Activated CD4-positive, alpha-beta T cell treated with anti-CD3 and anti-CD28 coated beads, Interleukin-2, amount 10 ng/mL, durations not matched to agents 7 days and 5 days (primary cell): ENCODE measurements at regions not wholly inside any gene's neighbourhood (a gene's known extent, or its start where the extent isn't known, plus 50 kb on each side); places are given as distances from the start of the nearest gene placed in this dataset.

Experiments used
- CTCF ChIA-PET: fragments of 350-600 bp; sonication (Branson Sonifier 250); formaldehyde crosslinking; loops from one replicate; lab custom pipeline; 2021; ENCODE audit warnings: antibody characterized with exemption; lab: Charles Lee
- POLR2A ChIA-PET: fragments of 350-600 bp; sonication (Branson Sonifier 250); formaldehyde crosslinking; loops from one replicate; lab custom pipeline; 2021; ENCODE audit warnings: antibody characterized with exemption; lab: Charles Lee
- DNase-seq: peaks from one replicate; pipeline ENCODE4 v3.0.0-alpha.2; 2020
- H3K27ac Mint-ChIP-seq: one replicate; pipeline ENCODE4 v1.8.0; 2021; ENCODE audit warnings: mild to moderate bottlenecking, moderate library complexity, mixed read lengths
- H3K27me3 Mint-ChIP-seq: one replicate; pipeline ENCODE4 v1.8.0; 2021; ENCODE audit warnings: mixed read lengths
- H3K36me3 Mint-ChIP-seq: one replicate; pipeline ENCODE4 v1.8.0; 2021; ENCODE audit warnings: low read depth, mixed read lengths
- H3K4me1 Mint-ChIP-seq: one replicate; pipeline ENCODE4 v1.8.0; 2021; ENCODE audit warnings: mixed read lengths
- H3K4me3 Mint-ChIP-seq: one replicate; pipeline ENCODE4 v1.8.0; 2021; ENCODE audit warnings: mild to moderate bottlenecking, moderate library complexity, mixed read lengths
- H3K9me3 Mint-ChIP-seq: one replicate; pipeline ENCODE4 v1.8.0; 2021; ENCODE audit warnings: mixed read lengths

DNA sequence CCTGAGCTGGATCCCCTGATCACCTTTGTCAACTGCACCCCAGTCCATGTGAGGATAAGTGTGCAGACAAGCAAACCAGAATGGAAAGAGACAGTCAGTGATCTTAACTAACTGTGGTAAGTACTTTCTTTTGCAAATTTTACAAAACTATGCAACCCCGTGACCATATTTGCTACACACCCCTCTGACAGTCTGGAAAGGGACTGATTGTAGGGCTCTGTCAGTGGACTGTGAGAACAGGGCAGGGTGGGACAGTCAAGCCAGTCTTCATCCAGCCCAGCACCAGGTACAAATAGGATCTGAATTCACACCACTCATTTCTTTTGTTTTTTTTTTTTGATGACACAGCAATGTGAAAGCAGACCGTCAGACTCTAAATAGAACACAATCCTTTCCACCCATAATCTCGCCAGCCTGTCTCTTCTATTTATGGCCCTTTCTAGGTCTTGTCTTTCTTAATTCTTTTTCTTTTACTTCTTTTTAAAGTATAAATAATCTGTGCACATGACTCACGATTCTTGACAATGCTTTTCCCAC, 165.6 kb downstream of the ARL6IP6 start:
- Mint-ChIP-seq H3K27me3 (no peaks in the 10 kb centered on the region), H3K4me1 (no peaks in the 10 kb centered on the region), H3K9me3 (no peaks in the 10 kb centered on the region), H3K27ac (no peak overlapping the region), H3K4me3 (no peak overlapping the region), H3K36me3 (no peaks in the 10 kb centered on the region)
- ChIA-PET POLR2A (no interaction called here), CTCF (no interaction called here)
- DNase-seq = no peak

DNA sequence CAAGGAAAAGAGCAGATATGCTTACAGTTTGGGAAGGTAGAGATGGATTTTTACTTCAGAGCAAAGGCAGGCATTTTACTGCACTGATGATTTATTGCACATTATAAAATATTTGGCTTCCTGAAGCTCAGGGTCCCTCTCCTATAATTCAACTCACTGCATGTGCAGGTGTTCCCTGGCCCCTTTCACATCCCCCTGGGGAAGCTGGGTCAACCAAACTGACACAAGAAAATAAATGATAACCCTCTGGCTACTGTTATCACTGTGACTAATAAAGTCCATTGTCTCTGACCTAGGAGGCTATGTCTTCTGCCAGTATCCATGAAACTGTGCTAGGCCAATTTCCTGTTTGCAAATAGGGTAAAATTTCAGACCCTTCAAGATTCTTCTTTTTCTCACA, 163.1 kb downstream of the ARL6IP6 start:
- Mint-ChIP-seq H3K9me3 (no peaks in the 10 kb centered on the region), H3K27ac (no peak overlapping the region), H3K27me3 (no peaks in the 10 kb centered on the region), H3K4me3 (no peak overlapping the region), H3K36me3 (no peaks in the 10 kb centered on the region), H3K4me1 (no peaks in the 10 kb centered on the region)
- DNase-seq = no peak
- ChIA-PET CTCF (no interaction called here), POLR2A (no interaction called here)

DNA sequence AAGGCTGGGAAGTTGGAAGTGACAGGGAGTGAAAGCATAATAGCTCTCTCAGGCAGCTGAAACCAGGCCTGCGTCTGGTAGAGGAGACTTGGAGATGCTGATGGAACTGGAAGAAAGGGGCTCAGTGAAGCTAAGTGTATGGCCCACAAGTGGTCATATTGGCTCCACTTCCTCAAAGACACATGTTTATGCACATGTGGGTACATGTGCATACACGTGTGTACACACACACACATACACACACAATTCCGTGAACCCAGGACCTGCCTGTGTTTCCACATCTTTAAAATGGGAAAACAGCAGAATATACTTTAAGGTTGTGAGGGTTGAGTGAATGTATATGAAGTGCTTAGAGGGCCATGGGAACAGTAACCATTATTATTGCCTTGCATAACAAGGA, 160.9 kb downstream of the ARL6IP6 start:
- CTCF ChIA-PET = no interaction called here

DNA sequence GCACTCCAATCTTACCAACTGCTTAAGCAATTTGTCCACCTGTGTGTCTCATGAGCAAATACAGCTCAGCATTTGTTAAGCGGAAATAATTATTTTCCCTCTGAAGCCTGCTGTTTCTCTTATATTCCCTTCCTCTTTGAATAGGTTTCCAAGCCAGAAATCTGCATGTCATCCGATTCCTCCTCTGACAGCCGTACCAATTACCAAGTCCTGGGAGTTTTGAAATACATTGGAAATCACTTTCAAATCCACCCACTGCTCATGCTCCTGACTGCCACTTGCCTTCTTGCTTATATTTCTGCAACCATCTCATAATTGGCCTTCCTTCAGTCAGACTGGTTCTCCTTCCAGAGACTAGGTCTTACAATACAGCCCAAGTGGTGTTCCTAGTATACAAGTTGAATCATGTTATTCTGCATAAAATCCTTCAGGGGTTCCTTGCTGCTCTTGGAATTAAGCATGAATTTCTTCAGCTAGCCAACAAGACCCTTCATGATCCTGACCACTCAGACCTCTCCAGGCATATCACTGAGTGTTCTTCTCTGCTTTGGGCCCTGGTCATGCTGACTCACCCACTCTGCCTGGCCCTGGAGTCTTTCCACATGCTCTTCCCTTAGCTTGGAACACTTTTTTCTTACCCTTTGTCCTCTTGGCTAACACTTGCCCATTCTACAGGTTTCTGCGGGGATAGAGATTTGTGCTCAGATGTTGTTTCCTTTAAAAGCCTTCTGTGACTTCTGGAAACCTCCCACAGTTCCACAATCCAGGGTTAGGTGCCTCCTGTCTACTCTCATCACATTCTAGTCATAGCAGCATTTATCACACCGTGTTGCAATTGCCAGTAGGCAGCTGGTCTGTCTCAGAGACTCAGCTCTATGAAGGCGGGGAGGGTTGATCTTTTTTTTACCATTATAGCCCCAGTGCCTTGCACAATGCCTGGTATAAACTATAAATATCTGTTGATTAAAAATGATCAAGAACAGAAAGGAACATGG, 157.6 kb downstream of the ARL6IP6 start:
- Mint-ChIP-seq H3K36me3 (no peaks in the 10 kb centered on the region), H3K9me3 (peaks cover 2% of the 10 kb centered on the region), H3K27ac (no peak overlapping the region), H3K4me3 (no peak overlapping the region), H3K27me3 (no peaks in the 10 kb centered on the region), H3K4me1 (no peaks in the 10 kb centered on the region)
- CTCF ChIA-PET = no interaction called here
- no peak for DNase-seq
- POLR2A ChIA-PET = no interaction called here

More for the DNA sequence above, 160.9 kb downstream of the ARL6IP6 start:
- Mint-ChIP-seq H3K4me1 (no peaks in the 10 kb centered on the region), H3K9me3 (no peaks in the 10 kb centered on the region), H3K4me3 (no peak overlapping the region), H3K27ac (no peak overlapping the region), H3K36me3 (no peaks in the 10 kb centered on the region), H3K27me3 (no peaks in the 10 kb centered on the region)
- no peak for DNase-seq
- POLR2A ChIA-PET = no interaction called here

DNA sequence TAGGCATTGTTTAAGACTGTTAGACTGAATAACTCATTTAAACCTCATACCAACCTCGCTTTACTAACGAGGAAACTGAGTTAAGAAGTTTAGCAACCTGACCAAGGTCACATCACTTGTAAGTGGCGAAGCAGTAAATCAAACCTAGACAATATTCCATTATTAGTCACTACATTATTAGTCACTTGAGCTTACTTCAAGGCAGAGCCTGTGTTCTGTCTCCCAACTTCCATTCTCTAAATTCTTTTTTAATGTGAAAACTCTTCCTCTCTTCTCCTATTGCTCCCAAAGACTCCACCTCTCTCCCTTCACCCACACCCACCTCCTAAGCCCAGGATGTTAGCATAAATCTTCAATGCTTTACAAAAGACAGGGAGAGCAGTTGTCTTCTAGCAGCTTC, 156.5 kb downstream of the ARL6IP6 start:
- Mint-ChIP-seq H3K27ac (no peak overlapping the region), H3K27me3 (no peaks in the 10 kb centered on the region), H3K36me3 (no peaks in the 10 kb centered on the region), H3K9me3 (peaks cover 2% of the 10 kb centered on the region), H3K4me3 (no peak overlapping the region), H3K4me1 (no peaks in the 10 kb centered on the region)
- ChIA-PET CTCF (no interaction called here), POLR2A (no interaction called here)
- DNase-seq = no peak

DNA sequence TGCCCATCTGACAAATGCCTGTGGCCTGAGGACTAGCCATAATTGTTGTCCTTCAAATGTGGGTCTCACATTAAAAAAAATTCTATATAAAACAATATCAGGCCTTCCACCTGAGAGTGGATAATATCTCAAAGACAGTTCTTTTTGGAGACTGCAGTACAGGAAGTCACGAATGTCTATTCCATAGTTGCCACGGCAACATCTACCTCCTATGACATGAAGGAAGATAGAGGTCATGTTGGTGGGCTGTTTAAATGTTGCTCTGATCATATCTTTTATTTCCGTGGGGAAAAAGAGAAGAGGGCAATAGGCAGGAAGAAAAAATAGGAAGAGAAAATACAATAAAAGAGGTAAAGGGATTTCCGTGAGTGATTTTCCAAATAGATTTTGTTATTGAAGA, 151.8 kb downstream of the ARL6IP6 start:
- Mint-ChIP-seq H3K4me3 (no peak overlapping the region), H3K9me3 (peaks cover 2% of the 10 kb centered on the region), H3K27me3 (no peaks in the 10 kb centered on the region), H3K4me1 (no peaks in the 10 kb centered on the region), H3K27ac (no peak overlapping the region), H3K36me3 (no peaks in the 10 kb centered on the region)
- CTCF ChIA-PET = no interaction called here
- POLR2A ChIA-PET = no interaction called here
- DNase-seq = no peak

DNA sequence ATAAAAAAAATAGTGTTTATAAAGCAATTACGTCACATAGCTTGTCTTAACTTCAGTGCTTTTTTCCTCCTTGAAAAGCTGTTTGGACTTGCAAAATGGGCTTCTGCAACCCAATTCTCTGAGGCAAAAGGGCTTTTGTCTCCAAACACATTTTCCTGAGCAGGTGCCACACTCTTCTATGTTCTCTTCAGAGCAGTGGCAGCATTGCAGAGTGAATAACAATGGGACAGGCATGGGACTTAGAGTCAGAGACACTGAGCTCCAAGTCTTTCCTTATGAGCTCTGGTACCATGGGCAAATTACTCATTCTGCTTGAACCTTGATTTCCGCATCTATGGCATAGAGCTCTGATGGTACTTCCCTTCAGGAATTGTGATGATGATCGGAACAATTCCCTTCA, 149.0 kb downstream of the ARL6IP6 start:
- CTCF ChIA-PET = no interaction called here
- Mint-ChIP-seq H3K4me3 (no peak overlapping the region), H3K9me3 (peaks cover 18% of the 10 kb centered on the region), H3K27ac (no peak overlapping the region), H3K4me1 (no peaks in the 10 kb centered on the region), H3K27me3 (no peaks in the 10 kb centered on the region), H3K36me3 (no peaks in the 10 kb centered on the region)
- no peak for DNase-seq
- POLR2A ChIA-PET = no interaction called here

DNA sequence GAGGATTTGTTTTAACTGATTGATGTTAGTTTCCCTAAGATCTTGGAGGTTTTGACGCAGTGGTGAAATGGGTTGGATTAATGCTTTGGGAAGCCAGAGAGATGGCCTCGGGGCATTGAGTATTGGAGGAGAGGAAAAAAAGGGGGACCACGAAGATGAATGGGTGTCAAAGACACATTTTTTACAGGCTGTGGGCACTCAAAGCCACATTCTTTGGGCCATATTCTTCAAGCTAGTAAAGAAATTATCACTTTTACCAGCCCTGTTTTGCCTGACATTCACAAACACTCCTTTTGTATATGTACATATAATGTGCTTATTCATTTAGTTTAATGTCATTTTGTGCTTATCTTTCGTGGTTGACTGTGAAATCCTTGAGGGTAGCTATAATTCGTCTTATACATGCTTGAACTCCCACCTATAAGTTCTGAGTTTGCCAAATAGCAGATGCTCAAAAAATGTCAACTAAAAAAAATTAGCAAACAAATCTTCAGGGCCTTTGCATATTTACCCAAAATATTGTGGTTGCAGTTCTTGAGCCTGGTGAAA, 146.3 kb downstream of the ARL6IP6 start:
- no peak for DNase-seq

DNA sequence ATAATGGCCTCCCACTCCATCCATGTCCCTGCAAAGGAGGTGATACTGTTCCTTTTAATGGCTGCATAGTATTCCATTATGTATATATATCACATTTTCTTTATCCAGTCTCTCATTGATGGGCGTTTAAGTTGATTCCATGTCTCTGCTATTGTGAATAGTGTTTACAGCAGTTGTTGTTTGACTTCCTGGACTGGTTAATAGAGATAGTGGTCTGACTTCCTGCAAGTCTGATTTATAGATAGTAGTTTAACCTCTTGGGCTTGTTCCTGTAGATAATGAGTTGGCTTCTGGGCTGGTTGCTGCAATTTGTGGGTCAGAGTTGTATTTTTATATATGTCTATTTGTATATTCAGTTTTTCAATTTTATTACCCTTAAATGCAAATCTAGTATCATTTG, 145.4 kb downstream of the ARL6IP6 start:
- no peak overlapping the region for H3K27ac Mint-ChIP-seq
- no peak for DNase-seq
- H3K9me3 Mint-ChIP-seq = peaks cover 32% of the 10 kb centered on the region
- H3K36me3 Mint-ChIP-seq = no peaks in the 10 kb centered on the region
- ChIA-PET CTCF (no interaction called here), POLR2A (no interaction called here)
- no peak overlapping the region for H3K4me3 Mint-ChIP-seq
- no peaks in the 10 kb centered on the region for H3K27me3 Mint-ChIP-seq
- no peaks in the 10 kb centered on the region for H3K4me1 Mint-ChIP-seq

More for the DNA sequence above, 146.3 kb downstream of the ARL6IP6 start:
- H3K27ac Mint-ChIP-seq = no peak overlapping the region
- H3K27me3 Mint-ChIP-seq = no peaks in the 10 kb centered on the region
- CTCF ChIA-PET = no interaction called here
- H3K9me3 Mint-ChIP-seq = peaks cover 32% of the 10 kb centered on the region
- H3K4me1 Mint-ChIP-seq = no peaks in the 10 kb centered on the region
- POLR2A ChIA-PET = no interaction called here
- H3K36me3 Mint-ChIP-seq = no peaks in the 10 kb centered on the region
- H3K4me3 Mint-ChIP-seq = no peak overlapping the region

DNA sequence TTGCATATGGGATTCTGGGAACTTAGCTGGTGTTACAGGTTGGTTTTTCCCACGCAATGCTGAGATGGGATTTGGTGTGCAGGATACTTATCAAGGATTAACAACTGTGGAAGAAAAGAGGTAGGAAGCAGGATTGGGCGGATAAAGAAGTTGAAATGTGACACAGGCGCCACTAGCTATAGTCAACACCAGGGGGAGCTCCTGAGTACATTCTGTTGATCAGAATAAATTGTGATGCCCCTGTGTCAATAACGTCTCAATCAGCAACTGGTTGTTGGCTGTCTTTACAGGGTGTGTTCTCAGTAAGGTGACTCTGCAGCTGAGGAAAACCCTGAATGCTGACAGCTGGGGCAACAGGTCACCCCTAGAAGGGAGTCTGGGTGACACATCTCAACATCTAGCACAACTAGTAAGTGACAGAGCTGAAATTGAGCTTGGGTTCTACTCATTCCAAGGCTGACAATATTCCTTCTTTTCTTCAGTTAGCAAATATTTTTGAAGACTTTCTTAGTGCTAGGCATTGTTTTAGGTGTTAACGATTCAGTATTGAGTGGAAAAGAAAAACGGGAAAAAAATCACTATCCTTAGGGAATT, 143.0 kb downstream of the ARL6IP6 start:
- Mint-ChIP-seq H3K9me3 (peaks cover 32% of the 10 kb centered on the region), H3K27me3 (no peaks in the 10 kb centered on the region), H3K36me3 (no peaks in the 10 kb centered on the region), H3K27ac (no peak overlapping the region), H3K4me1 (no peaks in the 10 kb centered on the region), H3K4me3 (no peak overlapping the region)
- POLR2A ChIA-PET = no interaction called here
- peak; percentile 17 for DNase-seq
- CTCF ChIA-PET = no interaction called here

DNA sequence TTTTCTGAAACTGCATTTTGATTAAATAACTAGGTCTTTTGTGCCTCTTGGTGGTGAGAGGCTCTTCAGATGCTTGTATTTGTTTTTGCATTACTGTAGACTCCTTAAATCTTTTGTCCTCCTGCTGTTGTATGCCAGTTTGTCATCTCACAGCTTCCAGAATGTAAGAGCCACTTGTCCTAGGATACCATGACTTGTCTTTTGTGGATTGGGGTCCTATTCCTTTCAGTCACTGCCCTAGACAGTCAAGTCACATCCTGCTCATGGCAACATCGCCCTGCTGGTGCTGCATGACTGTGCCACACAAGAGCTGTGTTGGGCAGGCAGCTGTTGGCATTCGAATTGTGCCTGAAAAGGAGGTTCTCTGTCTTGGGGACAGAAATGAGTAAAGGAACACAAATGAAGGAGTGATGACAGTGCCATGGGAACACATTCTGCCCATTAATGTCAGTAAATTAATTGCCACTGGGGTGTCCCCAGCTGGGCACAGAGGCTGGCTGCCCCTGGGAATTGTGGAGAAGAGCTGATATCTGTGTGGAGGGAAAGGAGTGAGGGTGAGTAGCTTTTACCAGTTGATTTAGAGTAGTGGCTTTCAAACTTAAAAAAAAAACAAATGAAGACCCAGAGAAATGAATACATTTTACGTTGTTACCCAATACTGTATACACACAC, 140.3 kb downstream of the ARL6IP6 start:
- ChIA-PET POLR2A (no interaction called here), CTCF (no interaction called here)
- no peak for DNase-seq
- Mint-ChIP-seq H3K36me3 (no peaks in the 10 kb centered on the region), H3K4me1 (no peaks in the 10 kb centered on the region), H3K27me3 (no peaks in the 10 kb centered on the region), H3K4me3 (no peak overlapping the region), H3K9me3 (peaks cover 25% of the 10 kb centered on the region), H3K27ac (no peak overlapping the region)

DNA sequence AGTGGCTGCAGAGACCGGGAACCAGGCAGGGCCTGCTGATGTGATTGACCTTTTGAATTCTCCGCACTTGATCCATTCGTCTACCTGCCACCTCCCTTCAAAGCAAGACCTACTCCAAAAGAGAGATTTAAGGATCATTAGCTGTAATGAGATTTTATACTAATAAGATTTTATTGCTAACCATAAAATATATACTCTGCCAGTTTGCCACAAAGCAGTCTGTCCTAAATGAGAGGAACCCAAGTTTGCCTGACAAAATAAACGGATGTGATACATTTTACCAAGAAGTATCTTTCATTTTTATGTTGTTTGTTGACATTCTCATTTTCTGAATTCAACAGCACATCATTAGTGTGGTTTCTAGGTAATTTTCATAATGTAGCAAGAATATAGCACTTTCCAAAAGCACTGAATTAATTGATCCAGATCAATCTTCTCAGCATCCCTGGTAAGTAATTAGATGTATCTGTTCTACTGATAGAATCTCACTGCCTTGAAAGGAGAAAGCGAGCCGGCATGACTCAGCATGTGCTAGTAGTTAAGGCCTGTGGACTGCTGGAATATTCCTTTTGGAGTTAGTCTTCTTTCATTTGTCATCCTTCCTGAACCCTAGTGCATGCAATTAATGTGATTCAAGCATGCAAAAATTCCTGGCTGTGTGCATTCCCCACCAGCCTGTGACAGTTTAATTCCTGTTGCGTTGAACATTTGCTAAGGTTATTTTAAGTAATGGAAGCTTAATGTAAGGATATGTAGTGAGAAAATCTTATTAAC, 128.5 kb downstream of the ARL6IP6 start:
- Mint-ChIP-seq H3K36me3 (no peaks in the 10 kb centered on the region), H3K4me3 (no peak overlapping the region), H3K9me3 (peaks cover under 1% of the 10 kb centered on the region), H3K27me3 (no peaks in the 10 kb centered on the region), H3K27ac (no peak overlapping the region), H3K4me1 (no peaks in the 10 kb centered on the region)
- ChIA-PET CTCF (no interaction called here), POLR2A (no interaction called here)
- DNase-seq = no peak
